ENCODE measurements at regions not wholly inside any gene's neighbourhood (a gene's known extent, or its start where the extent isn't known, plus 50 kb on each side); places are given as distances from the start of the nearest gene placed in this dataset.

DNA sequence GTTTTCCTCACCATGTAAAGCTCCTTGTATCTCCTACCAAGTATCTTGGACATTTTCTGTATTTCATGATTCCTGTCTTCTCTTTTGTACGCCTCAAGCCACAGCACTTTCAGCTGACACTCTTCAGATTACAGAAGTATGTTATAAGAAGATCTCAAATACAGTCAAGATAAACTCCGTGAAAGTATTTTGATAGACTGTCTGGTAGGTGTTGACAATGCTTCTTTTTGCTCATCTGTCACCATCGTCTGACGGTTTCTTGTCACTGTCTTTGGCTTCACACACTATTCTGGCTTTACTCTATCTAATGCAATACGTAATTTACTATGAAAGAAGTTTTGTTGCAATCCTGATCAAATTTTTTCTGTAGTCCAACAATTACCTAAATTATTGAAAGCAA, 294.5 kb upstream of the CDH12 start:
- ChIA-PET POLR2A (no interaction called here), CTCF (no interaction called here)
- Histone ChIP-seq H3K27ac (ENCODE audit: low read length) (no peak overlapping the region), H3K4me3 (ENCODE audit: low read depth in 2 of 2, low read length in 2 of 2) (no peak overlapping the region), H3K9me3 (ENCODE audit: control insufficient read depth, insufficient read depth, low read depth, low read length) (no peaks in the 10 kb centered on the region), H3K36me3 (ENCODE audit: control insufficient read depth, insufficient read depth, low read length) (no peaks in the 10 kb centered on the region), H3K27me3 (ENCODE audit: control insufficient read depth, insufficient read depth, low read length) (no peaks in the 10 kb centered on the region), H3K4me1 (ENCODE audit: control insufficient read depth, insufficient read depth, low read length) (no peaks in the 10 kb centered on the region)
- intact Hi-C loops (cut with micrococcal nuclease; ENCODE audit: unreplicated experiment) (no loop called here), in situ Hi-C loops (cut with HindIII; ENCODE audit: low pct_unique_long_range_greater_than_20kb, low sequenced_read_pairs) (no loop called here)
- DNase-seq (ENCODE audit: low read depth, low spot score) (no peak), ATAC-seq (no peak)
- BruUV-seq (replicated peaks), result no TSS peak
- TF ChIP-seq POLR2AphosphoS5 (IDR thresholded peaks at IDR 0.05; ENCODE audit: low read depth, low read length) (no peak), TCF7L2 (IDR thresholded peaks at IDR 0.05; ENCODE audit: low read depth, low read length) (no peak)
- TF ChIP-seq, protein P1, sequence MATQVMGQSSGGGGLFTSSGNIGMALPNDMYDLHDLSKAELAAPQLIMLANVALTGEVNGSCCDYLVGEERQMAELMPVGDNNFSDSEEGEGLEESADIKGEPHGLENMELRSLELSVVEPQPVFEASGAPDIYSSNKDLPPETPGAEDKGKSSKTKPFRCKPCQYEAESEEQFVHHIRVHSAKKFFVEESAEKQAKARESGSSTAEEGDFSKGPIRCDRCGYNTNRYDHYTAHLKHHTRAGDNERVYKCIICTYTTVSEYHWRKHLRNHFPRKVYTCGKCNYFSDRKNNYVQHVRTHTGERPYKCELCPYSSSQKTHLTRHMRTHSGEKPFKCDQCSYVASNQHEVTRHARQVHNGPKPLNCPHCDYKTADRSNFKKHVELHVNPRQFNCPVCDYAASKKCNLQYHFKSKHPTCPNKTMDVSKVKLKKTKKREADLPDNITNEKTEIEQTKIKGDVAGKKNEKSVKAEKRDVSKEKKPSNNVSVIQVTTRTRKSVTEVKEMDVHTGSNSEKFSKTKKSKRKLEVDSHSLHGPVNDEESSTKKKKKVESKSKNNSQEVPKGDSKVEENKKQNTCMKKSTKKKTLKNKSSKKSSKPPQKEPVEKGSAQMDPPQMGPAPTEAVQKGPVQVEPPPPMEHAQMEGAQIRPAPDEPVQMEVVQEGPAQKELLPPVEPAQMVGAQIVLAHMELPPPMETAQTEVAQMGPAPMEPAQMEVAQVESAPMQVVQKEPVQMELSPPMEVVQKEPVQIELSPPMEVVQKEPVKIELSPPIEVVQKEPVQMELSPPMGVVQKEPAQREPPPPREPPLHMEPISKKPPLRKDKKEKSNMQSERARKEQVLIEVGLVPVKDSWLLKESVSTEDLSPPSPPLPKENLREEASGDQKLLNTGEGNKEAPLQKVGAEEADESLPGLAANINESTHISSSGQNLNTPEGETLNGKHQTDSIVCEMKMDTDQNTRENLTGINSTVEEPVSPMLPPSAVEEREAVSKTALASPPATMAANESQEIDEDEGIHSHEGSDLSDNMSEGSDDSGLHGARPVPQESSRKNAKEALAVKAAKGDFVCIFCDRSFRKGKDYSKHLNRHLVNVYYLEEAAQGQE (IDR thresholded peaks at IDR 0.05; ENCODE audit: insufficient read depth in 1 of 2, low read depth in 2 of 2, low read length in 1 of 2), result no peak

GRCh38 chr5:23146183-23146582, 293.0 kb upstream of the CDH12 start:
- POLR2A ChIA-PET, result no interaction called here
- H3K4me3 ChIP-seq (ENCODE audit: low read depth in 2 of 2, low read length in 2 of 2), result no peak overlapping the region
- no peak for DNase-seq (ENCODE audit: low read depth, low spot score)

More at GRCh38 chr5:23146183-23146582, 293.0 kb upstream of the CDH12 start:
- Histone ChIP-seq H3K36me3 (ENCODE audit: control insufficient read depth, insufficient read depth, low read length) (no peaks in the 10 kb centered on the region), H3K4me1 (ENCODE audit: control insufficient read depth, insufficient read depth, low read length) (no peaks in the 10 kb centered on the region), H3K27ac (ENCODE audit: low read length) (no peak overlapping the region), H3K9me3 (ENCODE audit: control insufficient read depth, insufficient read depth, low read depth, low read length) (no peaks in the 10 kb centered on the region), H3K27me3 (ENCODE audit: control insufficient read depth, insufficient read depth, low read length) (no peaks in the 10 kb centered on the region)
- in situ Hi-C loops (cut with HindIII; ENCODE audit: low pct_unique_long_range_greater_than_20kb, low sequenced_read_pairs) (no loop called here), intact Hi-C loops (cut with micrococcal nuclease; ENCODE audit: unreplicated experiment) (no loop called here)
- no TSS peak for BruUV-seq (replicated peaks)
- CTCF ChIA-PET, result no interaction called here
- TF ChIP-seq SIN3A (IDR thresholded peaks at IDR 0.05; ENCODE audit: borderline replicate concordance, insufficient read depth, low read depth, low read length), result no peak
- TF ChIP-seq, protein P1 (IDR thresholded peaks at IDR 0.05; ENCODE audit: insufficient read depth in 1 of 2, low read depth in 2 of 2, low read length in 1 of 2), result no peak
- no peak for TF ChIP-seq POLR2AphosphoS5 (IDR thresholded peaks at IDR 0.05; ENCODE audit: low read depth, low read length)
- TF ChIP-seq, protein P2, sequence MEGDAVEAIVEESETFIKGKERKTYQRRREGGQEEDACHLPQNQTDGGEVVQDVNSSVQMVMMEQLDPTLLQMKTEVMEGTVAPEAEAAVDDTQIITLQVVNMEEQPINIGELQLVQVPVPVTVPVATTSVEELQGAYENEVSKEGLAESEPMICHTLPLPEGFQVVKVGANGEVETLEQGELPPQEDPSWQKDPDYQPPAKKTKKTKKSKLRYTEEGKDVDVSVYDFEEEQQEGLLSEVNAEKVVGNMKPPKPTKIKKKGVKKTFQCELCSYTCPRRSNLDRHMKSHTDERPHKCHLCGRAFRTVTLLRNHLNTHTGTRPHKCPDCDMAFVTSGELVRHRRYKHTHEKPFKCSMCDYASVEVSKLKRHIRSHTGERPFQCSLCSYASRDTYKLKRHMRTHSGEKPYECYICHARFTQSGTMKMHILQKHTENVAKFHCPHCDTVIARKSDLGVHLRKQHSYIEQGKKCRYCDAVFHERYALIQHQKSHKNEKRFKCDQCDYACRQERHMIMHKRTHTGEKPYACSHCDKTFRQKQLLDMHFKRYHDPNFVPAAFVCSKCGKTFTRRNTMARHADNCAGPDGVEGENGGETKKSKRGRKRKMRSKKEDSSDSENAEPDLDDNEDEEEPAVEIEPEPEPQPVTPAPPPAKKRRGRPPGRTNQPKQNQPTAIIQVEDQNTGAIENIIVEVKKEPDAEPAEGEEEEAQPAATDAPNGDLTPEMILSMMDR (IDR thresholded peaks at IDR 0.05), result no peak
- TF ChIP-seq TCF7L2 (IDR thresholded peaks at IDR 0.05; ENCODE audit: low read depth, low read length), result no peak
- ATAC-seq, result no peak
